ENCODE measurements at regions not wholly inside any gene's neighbourhood (a gene's known extent, or its start where the extent isn't known, plus 50 kb on each side); places are given as distances from the start of the nearest gene placed in this dataset.

DNA sequence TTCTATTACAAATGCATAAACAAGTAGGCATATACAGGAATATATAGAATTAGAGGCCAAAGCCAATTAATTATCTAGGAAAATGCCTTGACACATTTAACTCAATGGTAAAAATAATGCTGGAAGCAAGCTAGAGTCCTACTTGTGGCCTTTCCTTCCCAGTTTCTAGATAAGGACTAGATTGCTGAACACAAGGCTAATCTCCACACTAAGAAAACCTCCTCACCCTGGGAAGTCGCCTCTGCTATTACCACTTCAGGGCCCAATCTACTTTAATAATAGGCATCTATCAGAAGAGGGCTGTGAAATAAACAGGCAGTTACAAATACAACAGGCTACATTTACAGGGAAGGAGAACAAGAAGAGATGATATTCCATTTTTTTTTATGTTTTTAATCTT is 80.5 kb upstream of the PRICKLE2 start:
- no peak for DNase-seq

DNA sequence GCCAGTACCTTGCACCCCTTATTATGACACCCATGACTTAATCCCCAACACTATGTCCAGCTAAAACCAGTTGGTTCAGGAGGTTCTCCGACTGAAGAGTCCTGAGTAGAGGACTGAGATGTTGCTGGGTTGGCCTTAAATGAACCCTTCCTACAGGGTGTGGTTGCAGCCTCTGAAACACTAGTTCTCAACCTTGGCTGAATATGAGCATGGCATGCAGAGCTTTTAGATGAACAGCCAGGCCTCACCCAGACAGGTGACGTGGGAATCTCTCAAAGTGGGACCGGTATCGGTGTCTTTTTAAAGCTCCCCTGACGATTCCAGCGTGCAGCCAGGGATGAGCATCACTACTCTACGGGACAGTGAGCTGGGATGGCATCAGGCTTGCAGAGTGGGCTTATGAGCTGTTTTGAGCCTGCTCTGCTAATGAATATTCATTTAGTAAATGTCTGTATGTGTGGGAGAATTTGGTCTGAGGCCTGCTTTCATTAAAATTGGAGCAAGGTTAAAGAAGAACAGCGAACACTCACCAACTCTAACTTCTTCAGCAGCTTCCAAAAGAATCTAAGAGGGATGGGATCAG is 79.7 kb upstream of the PRICKLE2 start:
- DNase-seq, result no peak

DNA sequence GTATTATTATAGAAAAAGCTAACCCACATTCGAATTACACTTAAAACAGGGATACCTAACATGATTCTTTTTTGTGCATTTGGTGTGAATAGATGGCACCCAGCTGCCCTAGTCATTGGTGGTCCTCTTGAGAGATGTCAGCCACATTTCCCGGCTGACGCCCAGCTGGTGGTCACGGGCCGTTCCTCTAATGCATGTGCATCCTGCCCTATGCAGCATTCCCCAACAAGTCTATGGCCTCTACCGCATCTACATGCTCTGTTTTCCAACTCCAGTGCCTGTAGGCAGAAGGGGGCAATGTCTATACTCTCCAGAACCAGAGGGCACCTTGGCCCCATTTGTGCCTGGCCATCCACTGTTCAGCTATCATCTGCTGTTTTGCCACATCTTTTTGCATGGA is 78.6 kb upstream of the PRICKLE2 start:
- DNase-seq, result no peak

DNA sequence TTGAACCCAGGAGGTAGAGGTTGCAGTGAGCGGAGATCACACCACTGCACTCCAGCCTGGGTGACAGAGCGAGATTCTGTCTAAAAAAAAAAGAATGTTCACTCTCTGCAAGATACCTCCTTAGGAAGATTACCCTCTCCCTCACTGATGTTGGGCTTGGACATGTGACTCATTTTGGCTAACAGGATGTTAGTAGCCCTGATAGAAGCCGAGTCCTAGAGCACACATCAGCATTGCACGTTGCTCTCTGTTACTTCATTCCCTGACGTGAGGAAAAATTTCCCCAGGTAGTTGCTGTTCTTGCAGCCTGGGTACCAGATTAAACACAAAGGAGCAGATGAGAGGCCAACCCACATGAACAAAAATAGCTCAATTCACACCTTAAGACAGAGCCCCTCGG is 78.1 kb upstream of the PRICKLE2 start:
- DNase-seq, result no peak

DNA sequence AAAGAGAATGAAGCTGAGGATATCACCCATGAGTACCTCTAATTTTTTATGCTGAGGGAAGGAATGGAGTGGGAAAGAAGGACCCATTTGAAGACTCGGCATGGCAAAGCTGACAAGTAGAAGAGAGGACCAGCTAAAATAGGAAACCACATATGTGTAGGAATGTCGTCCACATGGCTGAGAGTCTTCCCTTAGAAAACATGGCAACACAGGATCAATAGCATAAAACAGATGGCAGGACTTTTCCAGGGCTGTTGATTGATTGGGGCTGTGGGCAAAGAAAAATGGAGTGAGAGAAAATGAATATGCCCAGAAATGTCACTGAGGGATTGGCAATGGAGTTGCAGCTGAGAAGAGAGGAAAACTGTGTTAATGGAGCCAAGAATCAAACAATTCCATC is 76.2 kb upstream of the PRICKLE2 start:
- no peak for DNase-seq

DNA sequence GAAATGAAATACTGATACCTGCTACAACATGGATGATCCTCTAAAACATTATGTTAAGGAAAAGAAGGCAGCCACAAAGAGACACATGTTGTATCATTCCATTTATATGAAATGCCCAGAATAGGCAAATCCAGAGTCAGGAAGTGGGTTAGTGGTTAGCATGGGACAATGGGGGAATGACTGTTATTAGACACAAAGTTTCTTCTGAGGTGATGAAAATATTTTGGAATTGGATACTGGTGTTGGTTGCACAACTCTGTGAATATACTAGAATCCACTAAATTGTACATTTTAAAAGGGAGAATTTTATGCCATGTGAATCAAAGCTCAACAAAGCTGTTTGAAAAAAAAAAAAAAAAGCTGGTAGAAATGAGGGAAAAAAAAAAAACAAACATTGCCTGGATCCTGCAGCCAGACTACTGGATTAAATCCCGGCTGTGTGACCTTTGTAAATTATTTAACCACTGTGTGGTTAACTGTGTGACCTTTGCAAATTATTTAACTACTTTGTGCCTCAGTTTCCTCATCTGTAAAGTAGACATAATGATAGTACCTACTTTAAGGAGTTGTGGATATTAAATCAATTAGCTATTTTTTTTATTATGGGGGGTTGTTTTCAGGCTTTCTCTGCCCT is 75.6 kb upstream of the PRICKLE2 start:
- no peak for DNase-seq

DNA sequence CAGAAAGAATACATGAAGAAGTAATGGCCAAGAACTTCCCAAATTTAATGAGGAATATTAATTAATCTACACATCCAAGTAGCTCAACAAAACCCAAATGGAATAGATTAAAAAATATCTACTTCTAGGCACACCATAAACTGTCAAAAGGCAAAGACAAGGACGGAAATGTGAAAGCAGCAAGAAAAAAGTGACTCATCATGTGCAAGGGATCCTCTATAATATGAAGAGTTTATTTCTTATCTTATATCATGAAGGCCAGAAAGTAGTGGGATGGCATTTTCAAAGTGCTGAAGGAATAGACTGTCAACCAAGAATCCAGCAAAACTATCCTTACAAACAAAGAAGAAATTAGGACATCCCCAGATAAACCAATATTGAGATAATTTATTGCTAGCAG is 73.9 kb upstream of the PRICKLE2 start:
- DNase-seq, result no peak

DNA sequence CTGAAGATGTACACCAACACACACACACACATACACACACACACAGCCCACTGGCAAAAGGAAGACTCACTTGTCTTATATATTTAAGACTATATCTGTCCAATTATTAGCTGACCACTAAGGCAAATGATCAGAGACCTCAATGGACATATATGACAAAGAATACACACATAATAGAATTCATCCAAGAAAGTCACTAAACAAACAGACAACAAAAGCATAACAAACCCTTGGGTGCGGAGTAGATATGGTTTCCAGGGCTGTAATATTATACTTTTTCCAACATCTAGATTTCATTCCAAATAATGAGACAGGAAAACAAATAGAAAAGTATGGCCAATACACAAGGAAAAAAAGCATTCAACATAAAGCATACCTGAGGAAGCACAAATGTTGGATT is 72.3 kb upstream of the PRICKLE2 start:
- DNase-seq, result no peak

DNA sequence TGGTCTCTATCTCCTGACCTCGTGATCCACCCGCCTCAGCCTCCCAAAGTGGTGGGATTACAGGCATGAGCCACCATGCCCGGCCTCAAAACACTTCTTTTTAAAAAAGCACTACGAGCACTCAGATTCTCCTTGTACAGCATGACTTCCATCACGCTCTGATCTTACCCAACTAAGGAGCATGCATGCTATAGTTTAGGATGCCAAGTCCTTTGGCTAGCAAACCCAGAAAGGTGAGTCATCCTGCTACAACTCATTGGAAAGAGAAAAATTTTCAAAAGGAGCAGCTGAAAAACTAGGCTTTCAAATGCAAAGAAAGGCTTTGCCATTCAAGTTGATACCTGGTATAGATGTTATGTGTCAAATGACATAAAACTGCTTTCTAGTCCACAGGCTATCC is 70.3 kb upstream of the PRICKLE2 start:
- no peak for DNase-seq

DNA sequence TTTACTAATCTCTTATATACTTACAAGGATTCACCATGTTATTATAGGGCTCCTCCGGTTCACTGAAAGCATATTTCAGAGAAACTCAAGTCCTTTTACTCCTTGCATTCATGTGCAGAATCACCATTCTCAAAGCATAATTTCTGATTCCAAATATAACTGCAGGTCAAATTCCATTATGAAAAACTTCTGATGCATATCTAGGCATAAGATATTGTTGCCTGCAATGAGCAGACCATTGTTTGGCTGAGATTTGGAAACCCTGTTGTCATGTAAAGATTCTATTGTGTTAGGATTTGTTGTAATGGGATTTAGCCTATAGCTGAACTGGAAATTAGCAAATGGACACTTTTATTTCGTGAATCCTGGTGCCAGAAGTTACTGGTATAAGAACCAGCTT is 69.5 kb upstream of the PRICKLE2 start:
- DNase-seq, result no peak

DNA sequence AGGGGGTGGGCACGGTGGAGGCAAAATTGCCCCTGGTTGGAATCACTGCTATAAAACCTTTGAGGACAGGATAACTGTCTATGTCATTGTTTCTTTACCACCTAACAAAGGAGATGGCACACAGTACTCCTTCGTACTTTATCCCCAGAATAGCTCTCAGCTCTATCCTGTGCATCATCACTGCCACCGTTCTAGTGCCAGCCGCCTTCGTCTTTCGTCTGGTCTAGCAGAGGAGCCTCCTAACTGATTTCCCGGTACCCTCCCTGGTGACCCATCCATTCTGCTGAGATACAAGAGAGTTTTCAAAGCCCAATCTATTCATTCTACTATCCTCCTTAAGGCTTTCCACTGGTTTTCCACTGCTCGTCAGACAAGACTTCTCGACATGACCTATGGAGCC is 67.9 kb upstream of the PRICKLE2 start:
- no peak for DNase-seq

DNA sequence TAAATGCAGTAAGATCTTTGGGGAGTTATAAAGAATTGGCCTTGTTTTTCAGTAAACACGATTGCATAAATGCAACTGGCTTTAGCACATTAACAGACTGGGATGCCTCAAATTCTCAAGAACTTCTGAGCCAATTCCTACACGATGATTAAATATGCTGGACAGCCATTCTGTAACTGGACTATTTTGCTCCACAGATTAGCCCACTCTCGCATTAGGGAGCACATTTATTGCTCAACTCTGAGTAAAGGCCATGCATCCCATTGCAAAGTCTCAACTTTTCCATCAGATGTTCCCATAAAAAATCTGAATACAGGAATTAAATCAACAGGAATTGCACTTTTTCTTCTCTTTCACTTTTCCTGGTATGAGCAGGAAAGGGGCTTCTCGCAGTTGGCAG is 66.7 kb upstream of the PRICKLE2 start:
- DNase-seq, result no peak

DNA sequence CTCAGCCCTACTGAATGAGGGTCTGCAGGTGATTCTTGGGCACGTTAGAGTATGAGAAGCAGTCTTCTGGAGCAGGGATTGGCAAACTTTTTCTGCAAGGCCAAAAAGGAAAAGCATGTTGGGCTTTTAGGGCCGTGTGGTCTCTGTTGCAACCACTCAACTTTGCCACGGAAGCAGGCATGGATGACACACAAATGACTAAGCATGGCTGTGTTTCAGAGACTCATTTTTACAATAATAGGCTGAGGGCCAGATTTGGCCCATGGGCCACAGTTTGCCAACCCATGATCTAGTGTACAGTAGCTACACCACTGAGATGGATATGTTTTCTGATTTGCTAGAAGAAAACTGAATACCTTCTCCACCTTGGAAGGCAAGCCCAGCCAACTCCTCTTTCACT is 66.1 kb upstream of the PRICKLE2 start:
- DNase-seq, result peak; percentile 2

DNA sequence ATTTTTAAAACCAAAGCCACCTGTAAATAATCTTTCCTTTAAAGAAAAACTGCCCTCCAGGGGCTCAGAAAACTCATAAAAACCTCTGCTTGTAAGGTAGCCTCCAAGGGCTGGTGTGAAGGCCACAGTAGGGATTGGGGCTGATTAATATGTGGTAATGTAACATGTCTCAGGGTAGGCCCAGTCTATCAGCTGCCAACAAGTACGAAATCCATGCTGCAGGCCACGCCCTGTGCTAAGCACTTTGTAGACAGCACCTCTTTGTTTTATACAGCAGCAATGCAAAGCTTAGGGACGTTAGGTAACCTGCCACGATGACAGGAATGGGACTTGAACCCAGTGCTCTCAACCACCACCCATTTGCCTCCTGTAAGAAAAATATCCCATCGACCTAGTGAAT is 65.6 kb upstream of the PRICKLE2 start:
- no peak for DNase-seq

DNA sequence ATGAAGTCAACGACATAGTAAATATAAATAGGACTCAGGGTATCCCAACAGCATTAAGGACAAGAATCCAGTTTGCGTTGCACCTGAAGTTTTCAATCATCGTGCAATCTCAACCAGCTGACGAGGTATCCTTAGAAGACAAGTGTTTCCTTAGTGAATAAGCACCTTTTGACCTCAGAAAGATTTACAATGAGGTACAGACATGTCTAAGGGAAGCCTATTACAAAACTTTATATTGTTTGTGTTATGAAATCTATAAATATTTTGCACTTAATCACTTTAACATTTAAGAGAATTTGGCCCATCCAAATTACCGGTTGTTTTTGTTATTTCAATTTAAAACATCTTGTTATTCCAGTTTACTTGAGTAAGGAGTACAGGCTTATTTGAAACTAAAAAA is 64.9 kb upstream of the PRICKLE2 start:
- no peak for DNase-seq

DNA sequence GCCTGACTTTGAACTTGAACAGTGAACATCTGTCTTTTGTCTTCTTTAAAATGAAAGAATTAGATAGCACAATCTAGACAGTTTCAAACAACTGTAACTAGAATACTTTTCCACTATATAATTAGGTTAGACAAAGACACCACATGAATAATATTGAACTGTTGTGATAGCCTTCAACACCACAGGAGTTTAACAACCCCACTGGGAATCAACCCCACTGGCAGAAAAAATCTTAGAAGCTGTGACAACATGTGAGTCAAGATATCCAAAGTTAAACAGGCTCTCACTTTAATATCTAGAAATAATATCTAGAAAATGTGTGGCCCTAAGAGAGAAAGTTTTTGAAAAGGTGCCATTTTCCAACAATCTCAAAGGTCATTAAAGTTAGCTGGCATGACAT is 64.4 kb upstream of the PRICKLE2 start:
- no peak for DNase-seq

DNA sequence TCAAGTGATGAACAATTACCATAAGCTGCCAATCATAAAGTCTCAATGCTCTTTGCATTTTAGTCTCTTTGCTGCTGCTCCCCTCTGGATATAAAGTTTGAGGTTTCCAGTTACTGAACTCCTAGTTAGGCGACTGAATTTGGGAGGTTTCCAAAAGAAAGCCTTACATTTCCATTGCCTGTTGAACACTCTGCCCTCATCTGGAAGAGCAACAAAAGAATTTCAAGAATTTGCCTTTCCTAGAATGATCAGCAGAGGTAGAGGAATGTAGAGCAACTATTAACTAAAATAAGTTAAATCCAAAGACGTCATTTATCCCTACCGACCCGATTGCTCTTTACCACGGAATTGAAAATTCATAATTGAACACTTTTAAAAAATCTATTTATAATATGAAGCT is 53.4 kb upstream of the PRICKLE2 start:
- no peak for DNase-seq

DNA sequence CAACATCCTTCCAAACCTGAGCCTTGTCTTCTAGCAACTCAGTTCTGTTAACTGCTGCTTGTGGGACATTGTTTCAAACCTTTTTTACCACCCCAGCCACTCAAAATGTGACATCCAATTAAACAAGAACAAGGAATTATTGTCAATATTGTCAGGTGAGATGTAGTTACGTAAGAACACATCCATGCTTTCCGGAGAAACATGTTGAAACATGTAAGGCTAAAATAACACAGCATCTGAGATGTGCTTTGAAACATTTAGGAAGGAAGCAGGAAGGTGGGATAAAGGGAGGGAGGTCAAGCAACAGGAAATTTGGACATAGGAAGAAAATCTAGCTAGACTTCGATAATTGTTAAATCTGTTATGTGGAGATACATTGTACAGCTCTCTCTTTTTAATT is 50.9 kb upstream of the PRICKLE2 start:
- no peak for DNase-seq

Measured in hematopoietic multipotent progenitor cell treated with erythropoietin and hydrocortisone succinate and interleukin-3 and kit ligand, for 4 days (in vitro differentiated cells).